A549 (cell line): ENCODE measurements at regions not wholly inside any gene's neighbourhood (a gene's known extent, or its start where the extent isn't known, plus 50 kb on each side); places are given as distances from the start of the nearest gene placed in this dataset.
A peak's percentile ranks its signal among the peaks of the same experiment; 100 is the strongest.

Source experiments
- ATAC-seq, 2 experiments: fragments of 200-7000 bp in 1 of 2; fragments of >200 bp in 1 of 2; cut with Nextera tagmentation in 1 of 2; cut with Tn5 transposase in 1 of 2; 3 replicates each; pipeline versions ENCODE4 v1.8.0 to v1.9.1; 2018 to 2020; ENCODE audit warnings: mild to moderate bottlenecking in 1 of 2, moderate library complexity in 1 of 2
- CTCF ChIA-PET: fragments of 300-600 bp; sonication (Branson Sonifier 250); formaldehyde crosslinking; extraction: SDS; loops from one replicate; lab custom pipeline; 2021; ENCODE audit warnings: antibody characterized with exemption, inconsistent platforms; lab: Yijun Ruan, JAX
- POLR2A ChIA-PET: fragments of 350-600 bp; formaldehyde crosslinking; extraction: SDS; loops from one replicate; lab custom pipeline; 2021; ENCODE audit warnings: antibody characterized with exemption, inconsistent platforms; lab: Yijun Ruan, JAX
- DNase-seq, 2 experiments: peaks; one replicate each; pipeline versions ENCODE4 v3.0.0 to v3.0.0-alpha.2; 2011 to 2016; ENCODE audit warnings: low read depth in 1 of 2, low spot score in 1 of 2
- FAIRE-seq: peaks from 2 replicates; lab custom pipeline; 2011; peaks lifted over from hg19 to GRCh38; lab: Jason Lieb, UNC
- H3K27ac ChIP-seq, 2 experiments: fragments of >200 bp; sonication (Bioruptor Twin); formaldehyde crosslinking; 3 replicates each; pipeline ENCODE4 v1.5.1; 2016 to 2017
- H3K4me1 ChIP-seq: fragments of >200 bp; sonication (Bioruptor Twin); formaldehyde crosslinking; 3 replicates; pipeline ENCODE4 v1.6.1; 2016
- H3K4me2 ChIP-seq: fragments of >200 bp; sonication (Bioruptor Twin); formaldehyde crosslinking; 3 replicates; pipeline ENCODE4 v1.6.1; 2016
- H3K4me3 ChIP-seq: fragments of >200 bp; sonication (Bioruptor Twin); formaldehyde crosslinking; 3 replicates; pipeline ENCODE4 v1.5.1; 2016
- H3K9me3 ChIP-seq: fragments of >200 bp; sonication (Bioruptor Twin); formaldehyde crosslinking; 3 replicates; pipeline ENCODE4 v1.6.1; 2016
- ATOH8 ChIP-seq: fragments of 250-450 bp; sonication (Bioruptor Pico); IDR thresholded peaks from 2 replicates; pipeline ENCODE4 v1.5.0; 2020; ENCODE audit warnings: low read depth, mild to moderate bottlenecking, moderate library complexity
- BCL3 ChIP-seq: fragments of >200 bp; sonication (Bioruptor Twin); formaldehyde crosslinking; IDR thresholded peaks from 3 replicates; pipeline ENCODE4 v1.6.1; 2016
- BHLHE40 ChIP-seq: IDR thresholded peaks from 2 replicates; pipeline ENCODE4 v1.6.1; 2012; ENCODE audit warnings: low read depth, low read length, inconsistent platforms
- ESRRA ChIP-seq: fragments of 150-350 bp; IDR thresholded peaks from 2 replicates; pipeline ENCODE4 v1.6.1; 2014; ENCODE audit warnings: mild to moderate bottlenecking, low read length, borderline replicate concordance
- FOSB ChIP-seq: fragments of 250-450 bp; sonication (Bioruptor Pico); IDR thresholded peaks from 2 replicates; pipeline ENCODE4 v1.5.0; 2020; ENCODE audit warnings: mild to moderate bottlenecking, moderate library complexity
- FOSL2 ChIP-seq, 2 experiments: fragments of 450-650 bp in 1 of 2; fragments of >200 bp in 1 of 2; sonication (Bioruptor Twin) in 1 of 2; formaldehyde crosslinking; IDR thresholded peaks; 2 replicates each; pipeline versions ENCODE4 v1.5.0 to v1.6.1; 2016 to 2020; ENCODE audit warnings: mild to moderate bottlenecking in 1 of 2, moderate library complexity in 1 of 2
- HOXA7 ChIP-seq: fragments of 250-450 bp; sonication (Bioruptor Pico); IDR thresholded peaks from 2 replicates; pipeline ENCODE4 v1.5.0; 2020; ENCODE audit warnings: mild to moderate bottlenecking, moderate library complexity
- JUNB ChIP-seq: fragments of >200 bp; sonication (Bioruptor Twin); formaldehyde crosslinking; IDR thresholded peaks from 2 replicates; pipeline ENCODE4 v1.6.1; 2016
- MYC ChIP-seq: IDR thresholded peaks from 2 replicates; pipeline ENCODE4 v1.6.1; 2012; ENCODE audit warnings: mild to moderate bottlenecking, inconsistent platforms, low read length, improper control_type of control experiment, borderline replicate concordance
- NR3C1 ChIP-seq: fragments of >200 bp; sonication (Bioruptor Twin); formaldehyde crosslinking; IDR thresholded peaks from 3 replicates; pipeline ENCODE4 v1.6.1; 2017
- PBX3 ChIP-seq: IDR thresholded peaks from 2 replicates; pipeline ENCODE4 v1.6.1; 2012
- POLR2A ChIP-seq: IDR thresholded peaks from 2 replicates; pipeline ENCODE4 v1.6.1; 2012; ENCODE audit warnings: mild to moderate bottlenecking, low read length
- RARB ChIP-seq: fragments of 250-450 bp; sonication (Bioruptor Pico); IDR thresholded peaks from 2 replicates; pipeline ENCODE4 v1.8.0; 2021; ENCODE audit warnings: mild to moderate bottlenecking, moderate library complexity
- RCOR1 ChIP-seq: fragments of 150-350 bp; IDR thresholded peaks from 2 replicates; pipeline ENCODE4 v1.6.1; 2014; ENCODE audit warnings: antibody characterized with exemption, low read length, low read depth
- REST ChIP-seq: fragments of 200-600 bp; sonication (generic); IDR thresholded peaks from 2 replicates; pipeline ENCODE4 v1.6.1; 2016; ENCODE audit warnings: antibody characterized with exemption, mild to moderate bottlenecking, moderate library complexity
- RNF2 ChIP-seq: fragments of 200-600 bp; sonication (generic); IDR thresholded peaks from 2 replicates; pipeline ENCODE4 v1.6.1; 2016; ENCODE audit warnings: low read depth, mild to moderate bottlenecking, antibody characterized with exemption, moderate library complexity, borderline replicate concordance
- SREBF2 ChIP-seq: fragments of 450-650 bp; IDR thresholded peaks from 2 replicates; pipeline ENCODE4 v1.6.1; 2014; ENCODE audit warnings: mild to moderate bottlenecking, moderate library complexity
- ZSCAN20 ChIP-seq: fragments of 250-450 bp; sonication (Bioruptor Pico); IDR thresholded peaks from 2 replicates; pipeline ENCODE4 v1.8.0; 2022; ENCODE audit warnings: mild to moderate bottlenecking, moderate library complexity
- WGBS: methylation state at CpG from one replicate; pipeline ENCODE4 v1.1.6; 2017; ENCODE audit errors: missing lambda C conversion rate; 5-methylcytosine and 5-hydroxymethylcytosine counted together

- Histone ChIP-seq H3K4me3 (no peak overlapping the region), H3K4me2 (no peak overlapping the region), H3K9me3 (no peaks in the 10 kb centered on the region), H3K27ac (no peak overlapping the region), H3K4me1 (no peaks in the 10 kb centered on the region)
- ChIA-PET CTCF (no interaction called here), POLR2A (no interaction called here)
- FAIRE-seq (no peak), DNase-seq (no peak), ATAC-seq (no peak)
- TF ChIP-seq REST (peak; percentile 68; the same call in 1 of the 2 replicates), ESRRA (no peak)
- WGBS = 3% methylated on average over 1 of the region's 1 CpG
Observed at GRCh38 chr3:66165660-66166059, 55.1 kb upstream of the SLC25A26 start.

GRCh38 chr3:66164155-66164554 is 56.6 kb upstream of the SLC25A26 start:
- ATAC-seq (no peak), FAIRE-seq (no peak), DNase-seq (no peak)
- CTCF ChIA-PET = no interaction called here
- Histone ChIP-seq H3K4me3 (no peak overlapping the region), H3K27ac (no peak overlapping the region), H3K4me2 (no peak overlapping the region)
- POLR2A ChIA-PET = no interaction called here
- TF ChIP-seq PBX3 (no peak), RNF2 (no peak), FOSB (CRISPR knock-in tag) (no peak), JUNB (no peak), RARB (CRISPR knock-in tag) (no peak), POLR2A (no peak), BHLHE40 (no peak), NR3C1 (no peak), RCOR1 (no peak), SREBF2 (no peak), ZSCAN20 (CRISPR knock-in tag) (no peak), BCL3 (no peak), REST (no peak), HOXA7 (CRISPR knock-in tag) (no peak), FOSL2 (IDR thresholded peaks at IDR 0.05) (no peak), FOSL2 (CRISPR knock-in tag; IDR thresholded peaks at IDR 0.05) (no peak), MYC (no peak), ATOH8 (no peak)
- TF ChIP-seq, all 56 proteins: peak for 0
- Histone ChIP-seq H3K9me3 (no peaks in the 10 kb centered on the region), H3K4me1 (no peaks in the 10 kb centered on the region)
